ENCODE measurements at regions not wholly inside any gene's neighbourhood (a gene's known extent, or its start where the extent isn't known, plus 50 kb on each side); places are given as distances from the start of the nearest gene placed in this dataset.

- DNase-seq (ENCODE audit: low spot score) = peak; percentile 20
Observed at GRCh38 chrX:67780694-67781109, 236.9 kb downstream of the AR start.

DNA sequence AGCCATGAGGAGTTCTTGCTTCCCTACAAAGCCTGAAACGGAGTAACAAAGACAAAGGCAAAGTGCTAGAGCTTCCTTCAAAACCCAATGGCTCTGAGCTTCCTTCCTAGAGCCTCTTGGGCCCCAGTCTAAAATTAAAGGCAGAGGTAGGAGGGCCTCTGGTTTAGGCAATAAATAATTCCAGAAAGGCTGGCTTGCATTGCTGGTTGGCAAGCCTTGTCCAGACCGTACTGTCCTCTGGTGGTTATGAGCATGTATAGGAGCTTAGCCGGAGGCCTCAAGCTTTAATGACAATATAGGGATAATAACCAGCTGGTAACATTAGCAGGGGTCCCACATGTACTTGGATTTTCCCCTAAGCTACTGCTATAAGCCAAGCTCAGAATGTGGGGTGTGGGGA lies 237.3 kb downstream of the AR start:
- no peak for DNase-seq (ENCODE audit: low spot score)

GRCh38 chrX:67784712-67785111 lies 240.9 kb downstream of the AR start:
- peak; percentile 28 for DNase-seq (ENCODE audit: low spot score)

DNA sequence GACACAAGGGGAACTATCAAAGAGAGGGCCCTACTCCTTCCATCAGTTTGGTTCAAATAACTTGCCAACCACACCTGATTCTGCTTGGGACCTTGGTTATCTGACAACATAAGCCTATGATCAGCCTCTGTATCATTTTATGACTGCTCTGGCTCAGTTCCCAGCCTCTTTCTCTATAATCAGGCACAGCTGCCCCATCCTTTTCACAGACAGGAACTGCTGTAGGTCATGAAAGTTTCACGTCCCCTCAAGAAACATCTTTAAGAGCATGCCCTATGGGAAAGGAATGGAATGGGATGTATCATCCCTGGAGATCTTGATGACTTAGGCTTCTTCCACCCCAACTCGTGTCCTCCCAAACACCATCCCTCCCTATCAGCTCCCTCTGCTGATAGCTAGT lies 243.4 kb downstream of the AR start:
- DNase-seq (ENCODE audit: low spot score) = no peak

GRCh38 chrX:67789536-67789935 lies 245.7 kb downstream of the AR start:
- DNase-seq (ENCODE audit: low spot score) = no peak

Measured in putamen (tissue), 1 donor.